NB4 (cell line): ENCODE measurements at regions not wholly inside any gene's neighbourhood (a gene's known extent, or its start where the extent isn't known, plus 50 kb on each side); places are given as distances from the start of the nearest gene placed in this dataset.

Source experiments
- CTCF ChIP-seq: IDR thresholded peaks from one replicate; pipeline ENCODE4 v1.5.1; 2012; ENCODE audit warnings: low read depth, low read length
- MYC ChIP-seq: IDR thresholded peaks from 2 replicates; pipeline ENCODE4 v1.6.1; 2011; ENCODE audit warnings: low read depth, low read length

GRCh38 chr3:127077068-127077467, 94.2 kb downstream of the PLXNA1 start:
- TF ChIP-seq CTCF (no peak), MYC (no peak)
